Common myeloid progenitor, CD34-positive (primary cell): ENCODE measurements at regions not wholly inside any gene's neighbourhood (a gene's known extent, or its start where the extent isn't known, plus 50 kb on each side); places are given as distances from the start of the nearest gene placed in this dataset.

ENCODE experiments used
- CTCF ChIA-PET: fragments of 350-600 bp; sonication (Branson Sonifier 250); formaldehyde crosslinking; loops from one replicate; lab custom pipeline; 2021; ENCODE audit warnings: antibody characterized with exemption; lab: Charles Lee
- POLR2A ChIA-PET: fragments of 350-600 bp; sonication (Branson Sonifier 250); formaldehyde crosslinking; loops from one replicate; lab custom pipeline; 2021; ENCODE audit warnings: antibody characterized with exemption; lab: Charles Lee
- DNase-seq, 3 donors: peaks; one replicate each; pipeline versions ENCODE4 v3.0.0 to v3.0.0-alpha.2; 2013
- H3K27ac ChIP-seq, 2 experiments: 1 replicate in 1 of 2; 2 replicates in 1 of 2; pipeline ENCODE4 v1.7.0; 2013; ENCODE audit warnings: inconsistent platforms in 2 of 2, low read length in 2 of 2, mild to moderate bottlenecking in 2 of 2, low read depth in 1 of 2, moderate library complexity in 1 of 2; ENCODE audit not compliant: severe bottlenecking in 2 of 2, insufficient read depth in 1 of 2, poor library complexity in 1 of 2
- H3K27me3 ChIP-seq, 5 experiments: replicated peaks in 2 of 5; 1 replicate in 3 of 5; 2 replicates in 2 of 5; pipeline versions ENCODE4 v1.6.1 to v1.7.0; 2013; ENCODE audit warnings: low read length in 4 of 5, mild to moderate bottlenecking in 2 of 5, moderate library complexity in 2 of 5, inconsistent platforms in 1 of 5; ENCODE audit not compliant: insufficient read depth in 5 of 5, control insufficient read depth in 4 of 5
- H3K36me3 ChIP-seq, 4 experiments: 1 replicate in 2 of 4; 2 replicates in 2 of 4; pipeline versions ENCODE4 v1.6.1 to v1.7.0; 2013; ENCODE audit warnings: low read length in 3 of 4, control low read depth in 1 of 4, mild to moderate bottlenecking in 1 of 4; ENCODE audit not compliant: control insufficient read depth in 4 of 4, insufficient read depth in 4 of 4
- H3K4me1 ChIP-seq, 4 experiments: 1 replicate in 3 of 4; 2 replicates in 1 of 4; pipeline versions ENCODE4 v1.6.1 to v1.7.1; 2013; ENCODE audit warnings: low read length in 3 of 4, mild to moderate bottlenecking in 3 of 4, control low read depth in 1 of 4, inconsistent platforms in 1 of 4, moderate library complexity in 1 of 4; ENCODE audit not compliant: control insufficient read depth in 4 of 4, insufficient read depth in 4 of 4; ENCODE audit errors: control extremely low read depth in 1 of 4
- H3K4me3 ChIP-seq, 7 experiments: 1 replicate in 4 of 7; 2 replicates in 3 of 7; pipeline versions ENCODE4 v1.5.1 to v1.7.0; 2013; ENCODE audit warnings: mild to moderate bottlenecking in 7 of 7, low read length in 6 of 7, moderate library complexity in 6 of 7, inconsistent platforms in 2 of 7, low read depth in 2 of 7, control low read depth in 1 of 7; ENCODE audit not compliant: insufficient read depth in 4 of 7, control insufficient read depth in 1 of 7; ENCODE audit errors: extremely low read depth in 1 of 7
- H3K9me3 ChIP-seq, 5 experiments: 1 replicate in 4 of 5; 2 replicates in 1 of 5; pipeline versions ENCODE4 v1.6.1 to v1.7.1; 2013; ENCODE audit warnings: low read length in 4 of 5, mild to moderate bottlenecking in 2 of 5, inconsistent platforms in 1 of 5, low read depth in 1 of 5, moderate library complexity in 1 of 5; ENCODE audit not compliant: control insufficient read depth in 4 of 5, insufficient read depth in 2 of 5; ENCODE audit errors: control extremely low read depth in 1 of 5
- WGBS: methylation state at CpG from one replicate; pipeline ENCODE4 v1.1.5; 2013; ENCODE audit not compliant: insufficient coverage; 5-methylcytosine and 5-hydroxymethylcytosine counted together

- ChIA-PET CTCF (no interaction called here), POLR2A (no interaction called here)
- DNase-seq: no peak
- Histone ChIP-seq H3K27ac (no peak overlapping the region), H3K27me3 (no peaks in the 10 kb centered on the region), H3K36me3 (no peaks in the 10 kb centered on the region), H3K9me3 (no peaks in the 10 kb centered on the region), H3K4me3 (no peak overlapping the region), H3K4me1 (no peaks in the 10 kb centered on the region)
- 100% methylated on average over 1 of the region's 2 CpGs for WGBS
Measured at GRCh38 chr4:130698251-130698650, 1602.3 kb downstream of the C4orf33 start.

GRCh38 chr4:130699004-130699403 lies 1603.1 kb downstream of the C4orf33 start:
- H3K27ac ChIP-seq: no peak overlapping the region
- DNase-seq: no peak
- no peak overlapping the region for H3K4me3 ChIP-seq
- no peaks in the 10 kb centered on the region for H3K9me3 ChIP-seq
- no CpG with 5 or more reads among the region's 5 CpGs for WGBS
- ChIA-PET POLR2A (no interaction called here), CTCF (no interaction called here)
- no peaks in the 10 kb centered on the region for H3K4me1 ChIP-seq
- H3K36me3 ChIP-seq: no peaks in the 10 kb centered on the region
- no peaks in the 10 kb centered on the region for H3K27me3 ChIP-seq

GRCh38 chr4:130703211-130703935 lies 1607.4 kb downstream of the C4orf33 start:
- Histone ChIP-seq H3K27ac (no peak overlapping the region), H3K27me3 (no peaks in the 10 kb centered on the region)
- CTCF ChIA-PET: no interaction called here

GRCh38 chr4:130705023-130705422 lies 1609.1 kb downstream of the C4orf33 start:
- CTCF ChIA-PET: no interaction called here
- H3K4me1 ChIP-seq: no peaks in the 10 kb centered on the region
- H3K36me3 ChIP-seq: no peaks in the 10 kb centered on the region
- DNase-seq: no peak
- H3K27ac ChIP-seq: no peak overlapping the region
- H3K27me3 ChIP-seq: no peaks in the 10 kb centered on the region
- no peak overlapping the region for H3K4me3 ChIP-seq
- POLR2A ChIA-PET: no interaction called here
- no peaks in the 10 kb centered on the region for H3K9me3 ChIP-seq

More at GRCh38 chr4:130703211-130703935, 1607.4 kb downstream of the C4orf33 start:
- no peak overlapping the region for H3K4me3 ChIP-seq
- no peaks in the 10 kb centered on the region for H3K36me3 ChIP-seq
- 94% methylated on average over 7 of the region's 8 CpGs for WGBS
- H3K4me1 ChIP-seq: no peaks in the 10 kb centered on the region
- no peak for DNase-seq
- POLR2A ChIA-PET: no interaction called here
- H3K9me3 ChIP-seq: no peaks in the 10 kb centered on the region

GRCh38 chr4:130712038-130712437 lies 1616.1 kb downstream of the C4orf33 start:
- H3K4me1 ChIP-seq: no peaks in the 10 kb centered on the region
- POLR2A ChIA-PET: no interaction called here

GRCh38 chr4:130714006-130714405 lies 1618.1 kb downstream of the C4orf33 start:
- no peak for DNase-seq
- WGBS: 29% methylated on average over 1 of the region's 1 CpG
- ChIA-PET CTCF (no interaction called here), POLR2A (no interaction called here)
- H3K4me1 ChIP-seq: no peaks in the 10 kb centered on the region
- H3K36me3 ChIP-seq: no peaks in the 10 kb centered on the region
- no peaks in the 10 kb centered on the region for H3K27me3 ChIP-seq
- no peak overlapping the region for H3K27ac ChIP-seq
- H3K9me3 ChIP-seq: no peaks in the 10 kb centered on the region
- no peak overlapping the region for H3K4me3 ChIP-seq

More at GRCh38 chr4:130712038-130712437, 1616.1 kb downstream of the C4orf33 start:
- Histone ChIP-seq H3K27ac (no peak overlapping the region), H3K4me3 (no peak overlapping the region), H3K9me3 (no peaks in the 10 kb centered on the region), H3K36me3 (no peaks in the 10 kb centered on the region), H3K27me3 (no peaks in the 10 kb centered on the region)
- no peak for DNase-seq
- no CpG with 5 or more reads among the region's 1 CpG for WGBS
- CTCF ChIA-PET: no interaction called here

GRCh38 chr4:130722361-130722760 lies 1626.4 kb downstream of the C4orf33 start:
- Histone ChIP-seq H3K4me1 (no peaks in the 10 kb centered on the region), H3K27me3 (no peaks in the 10 kb centered on the region), H3K4me3 (no peak overlapping the region), H3K9me3 (no peaks in the 10 kb centered on the region), H3K27ac (no peak overlapping the region), H3K36me3 (no peaks in the 10 kb centered on the region)
- DNase-seq: no peak
- CTCF ChIA-PET: no interaction called here
- POLR2A ChIA-PET: no interaction called here
